Hematopoietic multipotent progenitor cell treated with erythropoietin and hydrocortisone succinate and interleukin-3 and kit ligand, for 4 days (in vitro differentiated cells): ENCODE measurements at regions not wholly inside any gene's neighbourhood (a gene's known extent, or its start where the extent isn't known, plus 50 kb on each side); places are given as distances from the start of the nearest gene placed in this dataset.

ENCODE experiments used
- DNase-seq: peaks from one replicate; pipeline ENCODE4 v3.0.0-alpha.2; 2015

DNA sequence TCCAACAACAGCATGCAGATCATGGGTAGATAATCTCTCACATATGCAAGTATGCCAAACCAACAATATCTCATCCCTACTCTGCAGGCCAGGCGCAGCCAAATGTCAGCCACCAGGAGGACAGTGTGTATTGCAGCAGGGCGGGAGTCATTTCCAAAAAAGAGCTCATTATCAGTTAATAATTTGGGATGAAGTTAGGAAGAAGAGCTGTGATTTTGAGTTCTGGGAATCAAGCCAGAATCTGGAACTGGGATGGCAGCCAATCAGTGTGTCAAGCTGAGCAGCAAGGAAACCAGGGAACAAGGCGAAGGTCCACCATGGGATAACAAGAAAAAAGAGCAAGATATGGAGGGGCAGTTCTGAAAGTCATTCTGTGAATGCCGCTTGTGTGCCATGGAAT is 88.2 kb upstream of the CAMK2D start:
- DNase-seq: no peak

DNA sequence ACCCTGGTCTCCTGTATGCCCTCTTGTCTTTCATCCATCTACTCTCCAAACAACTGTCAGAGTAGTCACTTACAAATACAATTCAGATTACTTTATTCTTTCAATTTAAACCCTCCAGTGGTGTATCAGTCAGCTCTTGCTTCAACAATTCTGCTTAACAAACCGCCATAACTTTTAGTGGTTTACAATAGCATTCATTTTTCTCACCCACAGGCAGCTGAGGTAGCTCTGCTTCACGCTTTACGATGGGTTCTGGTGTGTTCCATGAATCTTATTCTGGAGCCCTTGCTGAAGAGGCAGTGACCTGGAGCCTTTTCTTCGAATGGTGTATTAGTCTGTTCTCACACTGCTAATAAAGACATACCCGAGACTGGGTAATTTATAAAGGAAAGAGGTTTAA is 86.2 kb upstream of the CAMK2D start:
- DNase-seq: no peak

DNA sequence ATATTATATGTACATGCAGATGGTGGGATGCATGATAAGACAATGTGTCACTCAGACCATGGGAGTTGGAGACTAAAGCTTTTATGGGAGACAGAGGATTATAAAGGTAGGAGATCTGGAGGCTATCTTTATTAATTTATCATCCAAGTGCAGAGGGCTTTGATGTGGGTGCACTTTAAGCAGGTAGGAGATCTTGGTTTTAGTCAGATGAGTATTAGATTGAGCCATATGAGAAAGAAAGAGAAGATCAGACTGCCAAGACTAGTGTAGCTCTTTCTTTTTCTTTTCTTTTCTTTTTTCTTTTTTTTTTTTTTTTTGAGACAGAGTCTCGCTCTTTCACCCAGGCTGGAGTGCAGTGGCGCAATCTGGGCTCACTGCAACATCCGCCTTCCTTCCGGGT is 84.9 kb upstream of the CAMK2D start:
- no peak for DNase-seq

DNA sequence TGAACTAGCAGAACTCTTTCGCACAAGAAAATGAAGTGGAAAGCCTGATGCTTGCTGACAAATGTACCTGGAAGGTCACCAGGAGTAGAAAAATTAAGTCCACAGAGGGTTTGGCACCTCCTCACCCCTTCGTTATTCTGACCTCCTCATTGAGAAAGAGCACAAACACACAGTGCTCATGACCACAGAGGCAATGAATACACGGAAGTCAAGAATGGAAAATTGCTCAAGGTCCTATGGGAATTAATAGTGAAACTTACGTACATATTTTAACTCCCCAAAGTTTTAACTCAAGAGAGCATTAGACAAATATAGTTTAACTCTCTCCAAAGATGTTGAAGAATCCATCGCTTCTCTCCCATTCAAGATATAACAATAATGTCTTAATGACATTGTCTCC is 83.6 kb upstream of the CAMK2D start:
- DNase-seq: no peak

DNA sequence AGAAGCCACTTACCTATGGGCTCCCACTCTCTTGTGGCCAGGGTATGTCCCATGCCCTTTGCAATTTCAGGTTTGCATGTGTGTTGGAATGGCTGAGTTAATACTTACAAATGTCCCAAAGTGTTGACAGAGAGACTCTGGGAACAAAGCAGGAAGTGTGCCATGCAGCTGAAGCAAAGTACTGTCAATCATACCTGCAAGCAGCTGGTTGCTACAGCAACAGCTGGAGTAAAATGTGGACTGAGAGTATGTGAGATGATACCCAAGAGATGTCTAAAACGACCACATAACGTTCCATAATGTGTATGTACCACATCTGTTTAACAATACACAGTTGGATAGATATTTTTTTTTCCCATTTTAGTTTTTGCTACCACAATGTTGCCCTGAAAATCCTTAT is 82.8 kb upstream of the CAMK2D start:
- DNase-seq: no peak

DNA sequence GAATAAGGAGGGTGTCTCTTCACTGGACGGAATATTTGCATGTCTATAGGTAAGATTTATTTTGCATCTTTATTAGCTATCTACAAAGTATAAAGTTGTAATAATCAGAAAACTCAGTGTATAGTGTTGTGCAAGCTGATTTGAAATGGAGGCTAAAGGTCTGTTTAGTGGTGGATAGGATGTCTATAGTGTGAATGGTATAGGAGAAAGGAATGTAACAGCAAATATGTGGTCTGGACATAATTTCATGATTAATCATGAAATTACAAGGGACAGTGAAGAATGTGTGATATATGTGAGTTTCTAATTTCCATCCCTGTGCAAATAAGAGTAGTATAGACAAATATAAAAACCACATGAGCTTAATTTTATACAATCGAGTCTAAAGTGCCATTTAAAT is 79.3 kb upstream of the CAMK2D start:
- no peak for DNase-seq

DNA sequence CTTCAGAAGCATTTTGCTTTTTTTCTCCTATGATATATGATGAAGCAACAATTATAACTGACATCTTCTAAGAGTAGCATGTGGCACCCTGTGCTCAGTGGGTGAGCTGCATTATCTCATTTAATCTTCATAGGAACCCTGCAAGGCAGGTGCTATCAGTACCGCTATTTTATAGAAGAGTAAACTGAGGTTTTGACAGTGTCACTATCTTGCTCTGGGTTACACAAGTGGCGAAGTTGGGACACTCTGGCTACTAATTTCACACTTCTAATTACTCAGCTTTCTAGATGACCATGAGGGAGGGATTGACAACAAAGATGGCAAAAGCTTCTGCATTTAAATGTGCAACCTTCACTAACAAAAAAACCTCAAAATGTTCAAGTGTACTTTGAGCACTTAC is 76.9 kb upstream of the CAMK2D start:
- peak; percentile 7 for DNase-seq

DNA sequence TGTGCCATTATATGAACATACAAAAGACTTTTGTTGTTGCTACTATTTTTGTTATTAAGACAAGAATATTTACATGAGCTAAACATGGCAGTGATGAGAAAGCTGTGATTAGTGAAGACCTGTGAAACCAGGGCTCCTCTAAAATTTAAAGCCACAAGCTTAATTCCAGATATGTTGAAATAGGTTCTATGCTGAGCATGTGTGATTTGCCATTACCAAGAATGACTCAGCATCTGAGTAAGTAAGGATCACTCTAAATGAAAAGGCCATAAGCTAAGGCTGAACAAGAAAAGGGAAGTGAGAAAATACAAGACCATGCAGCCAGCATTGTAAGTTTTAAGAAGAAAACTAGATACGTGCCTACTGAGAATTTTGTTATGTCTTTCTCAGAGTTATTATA is 75.9 kb upstream of the CAMK2D start:
- DNase-seq: peak; percentile 89

DNA sequence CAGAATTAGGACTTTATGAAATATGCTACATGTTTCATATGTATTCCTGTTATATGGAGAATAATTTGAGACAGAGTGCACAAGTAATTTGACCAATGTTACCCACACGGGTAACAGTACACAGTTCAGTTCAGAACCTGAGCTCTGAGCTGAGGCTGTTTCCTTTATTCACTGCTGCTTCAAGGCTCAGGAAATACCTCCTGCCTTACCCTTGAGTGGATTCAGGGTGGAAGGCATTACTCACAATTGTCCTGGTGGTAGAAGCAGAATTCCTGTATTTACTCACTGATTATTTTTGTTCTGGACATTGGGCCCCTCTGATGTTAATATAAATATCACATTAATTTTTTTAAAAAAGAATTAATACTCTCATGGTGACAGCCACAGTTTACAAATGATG is 73.5 kb upstream of the CAMK2D start:
- DNase-seq: no peak

DNA sequence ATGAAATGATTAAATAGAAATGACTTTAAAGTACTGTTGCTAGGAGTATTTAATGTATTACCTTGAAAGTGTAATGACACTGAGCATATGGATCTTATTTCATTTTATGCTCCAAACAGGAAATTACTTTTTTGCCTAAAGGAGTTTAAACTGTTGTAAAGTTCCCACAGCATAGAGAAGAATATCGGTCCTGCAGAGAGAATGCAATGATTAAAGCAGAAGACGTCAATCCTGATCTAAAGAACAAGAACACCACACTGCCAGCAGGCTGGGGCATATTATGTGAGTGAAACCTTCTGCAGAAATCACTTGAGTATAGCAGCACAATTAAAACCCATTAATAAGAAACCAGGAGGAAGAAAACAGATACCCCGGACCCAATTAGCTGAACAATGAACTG is 72.8 kb upstream of the CAMK2D start:
- DNase-seq: no peak

DNA sequence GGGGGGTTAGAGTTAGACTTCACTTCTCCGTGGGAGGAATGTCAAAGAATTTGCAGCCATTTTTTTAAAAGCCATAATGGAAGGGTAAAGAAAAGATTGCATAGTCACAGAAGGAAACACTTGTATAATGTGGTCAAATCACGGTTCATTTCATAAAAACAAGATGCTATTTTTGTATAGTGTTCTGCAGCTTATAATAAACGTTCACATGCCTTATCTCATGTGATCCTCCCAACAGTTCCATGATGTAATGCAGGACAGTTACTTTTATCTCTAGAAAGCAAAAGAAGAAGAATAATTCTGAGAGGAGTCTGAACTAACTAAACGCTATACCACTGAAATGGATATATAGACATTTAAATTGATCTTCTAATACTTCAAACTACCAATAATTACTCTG is 71.3 kb upstream of the CAMK2D start:
- DNase-seq: peak; percentile 40

DNA sequence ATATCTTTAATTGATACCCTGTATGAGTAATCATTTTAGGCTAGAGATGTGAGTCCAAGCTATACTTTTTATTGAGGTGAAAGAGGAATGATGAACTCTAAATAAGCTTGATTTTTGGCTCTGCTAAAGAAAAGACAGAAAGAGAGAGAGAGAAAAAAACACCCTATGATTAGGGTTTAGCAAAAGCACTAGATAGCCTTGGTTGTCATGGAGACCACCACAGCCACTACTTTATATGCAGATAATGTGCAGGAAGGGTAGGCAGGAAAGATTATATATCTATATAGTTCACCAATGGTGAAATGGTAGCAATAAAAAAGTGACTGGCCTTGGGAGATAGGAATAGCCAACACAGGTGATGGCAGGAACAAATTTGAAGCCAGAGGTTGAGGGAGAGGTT is 69.9 kb upstream of the CAMK2D start:
- DNase-seq: peak; percentile 81

DNA sequence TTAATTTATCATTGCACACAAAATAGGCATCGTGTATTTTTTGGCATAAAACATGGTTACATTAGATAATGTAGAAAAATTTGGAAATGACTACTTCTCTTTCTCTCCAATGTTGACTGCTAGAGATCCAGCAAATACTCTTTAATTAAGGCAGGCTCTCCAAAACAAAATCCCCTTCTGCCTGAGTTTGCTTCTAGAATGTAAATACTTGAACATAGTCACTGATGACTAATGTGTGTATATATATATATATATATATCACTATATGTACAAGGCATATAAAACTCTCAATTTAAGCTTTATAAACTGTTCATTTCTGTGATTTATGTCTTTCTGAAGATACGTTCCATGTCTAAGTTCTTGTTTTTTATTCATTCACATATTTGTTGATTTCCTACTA is 67.2 kb upstream of the CAMK2D start:
- no peak for DNase-seq

DNA sequence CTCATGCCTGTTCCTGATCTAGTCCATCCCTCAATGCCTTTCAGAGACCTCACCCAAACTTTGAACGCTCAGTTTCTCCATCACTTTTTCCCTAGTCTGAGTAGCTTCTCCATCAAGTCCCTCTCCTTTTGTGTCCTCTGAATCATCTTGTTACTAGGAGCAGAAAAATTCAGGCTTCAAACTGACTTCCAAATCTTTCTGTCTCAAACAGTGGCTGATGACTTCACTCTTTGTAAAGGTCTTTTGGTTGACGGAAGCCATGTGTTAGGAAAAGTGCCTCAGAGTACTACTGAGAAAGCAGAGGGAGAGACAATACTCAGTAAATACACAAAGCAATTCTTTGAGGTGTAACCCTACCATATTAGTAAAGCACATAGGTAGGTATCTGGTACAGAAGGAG is 65.7 kb upstream of the CAMK2D start:
- DNase-seq: no peak

DNA sequence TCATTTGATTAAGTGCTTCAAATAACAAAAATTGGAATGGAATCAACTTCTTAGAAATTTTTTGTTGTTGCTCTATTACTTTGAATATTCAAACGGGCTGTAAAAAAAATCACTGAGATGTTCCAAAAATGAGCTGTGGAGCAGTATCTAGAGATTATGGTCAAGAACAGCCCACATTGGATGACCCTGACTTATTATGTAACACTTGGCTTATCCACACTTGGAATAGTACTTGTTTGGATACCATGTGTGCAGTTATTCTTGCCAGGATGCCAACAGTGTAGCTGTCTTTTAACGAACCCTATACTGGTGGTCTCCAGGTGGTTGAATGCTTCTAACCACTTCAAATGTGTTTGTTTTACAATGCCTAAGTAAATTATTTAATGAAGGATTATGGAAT is 64.9 kb upstream of the CAMK2D start:
- no peak for DNase-seq

DNA sequence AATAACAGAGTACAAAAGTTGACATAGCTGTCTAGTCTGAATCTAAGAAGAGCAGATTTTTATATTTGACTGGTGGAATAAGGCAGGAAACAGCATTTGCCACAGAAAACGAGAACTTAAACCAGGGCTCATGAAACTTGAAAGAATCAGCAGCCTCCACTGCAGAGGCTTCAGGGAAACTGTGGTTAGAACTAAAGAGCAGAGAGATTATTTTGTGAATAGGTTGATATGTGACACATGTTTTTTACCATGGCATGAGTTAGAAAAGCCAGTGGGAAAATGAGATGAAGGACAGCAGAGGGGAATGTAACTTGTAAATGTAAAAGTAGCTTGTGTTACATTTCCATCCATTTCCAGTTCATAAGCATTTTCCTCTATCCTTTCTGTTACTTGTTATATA is 63.7 kb upstream of the CAMK2D start:
- DNase-seq: peak; percentile 74

DNA sequence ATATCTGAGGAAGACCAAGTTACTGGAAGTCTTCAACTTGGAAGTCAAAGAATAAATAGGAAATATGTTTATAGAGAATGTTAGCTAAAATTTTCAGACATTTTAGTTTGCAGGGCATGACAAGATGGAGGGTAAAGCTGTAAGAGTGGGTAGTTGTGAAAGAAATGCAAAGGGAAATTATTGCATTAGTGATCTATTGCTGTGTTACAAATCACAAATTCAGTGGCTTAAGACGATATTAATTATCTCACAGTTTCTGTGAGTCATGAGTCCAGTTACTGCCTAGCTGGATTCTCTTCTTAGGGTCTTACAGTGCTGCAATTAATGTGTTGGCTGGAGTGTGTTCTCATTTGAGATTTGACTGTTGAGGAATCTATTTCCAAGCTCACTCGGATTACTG is 62.9 kb upstream of the CAMK2D start:
- DNase-seq: no peak

DNA sequence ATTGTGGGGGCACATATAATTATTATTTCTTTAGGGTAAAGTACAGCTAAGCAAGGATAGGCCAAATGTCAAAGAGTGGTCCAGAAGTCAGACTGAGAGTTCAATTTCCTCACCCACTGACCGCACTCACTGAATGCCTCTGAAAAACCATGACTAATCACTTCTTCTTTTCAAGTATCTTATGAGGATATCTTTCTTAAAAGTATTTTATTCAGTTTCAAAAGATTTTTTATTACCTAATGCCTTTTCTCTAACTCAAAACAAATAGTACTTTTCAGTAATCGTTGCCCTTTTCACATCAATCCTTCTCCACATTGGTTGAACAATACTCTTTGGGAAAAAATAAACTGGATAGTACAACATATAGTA is 61.7 kb upstream of the CAMK2D start:
- DNase-seq: peak; percentile 64

DNA sequence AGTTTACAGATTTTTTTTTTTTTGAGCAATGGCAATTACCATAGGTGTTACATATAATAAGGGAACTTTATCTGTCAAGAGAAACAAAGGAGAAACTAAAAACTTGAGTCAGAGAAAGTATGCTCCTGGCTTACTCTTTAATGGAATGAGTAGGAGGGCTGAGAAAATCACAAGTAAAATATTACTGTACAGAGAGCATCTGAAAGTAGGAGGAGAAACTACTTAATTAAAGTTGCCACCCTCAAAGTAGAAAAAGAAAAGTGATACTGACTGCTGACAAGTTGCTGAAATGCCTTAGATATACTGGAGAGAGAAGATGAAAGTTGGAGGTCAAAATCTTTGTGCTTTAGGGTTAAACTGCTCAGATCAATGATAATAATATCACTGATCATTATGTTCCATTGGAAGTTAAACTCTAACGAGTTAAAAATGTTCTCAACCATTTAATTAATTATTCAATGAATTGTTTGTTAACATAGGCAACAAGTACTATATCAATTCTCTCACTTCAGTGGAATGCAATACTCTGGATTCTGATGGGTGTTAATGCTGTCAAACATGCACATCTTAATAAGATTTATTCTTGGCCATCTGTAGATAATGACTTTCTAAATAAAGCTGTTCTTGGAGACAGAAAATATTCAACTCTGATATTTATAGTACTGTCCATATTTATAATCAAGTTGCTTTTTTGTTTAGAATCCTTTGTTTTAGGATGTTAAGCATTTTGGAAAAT is 61.2 kb upstream of the CAMK2D start:
- DNase-seq: no peak

DNA sequence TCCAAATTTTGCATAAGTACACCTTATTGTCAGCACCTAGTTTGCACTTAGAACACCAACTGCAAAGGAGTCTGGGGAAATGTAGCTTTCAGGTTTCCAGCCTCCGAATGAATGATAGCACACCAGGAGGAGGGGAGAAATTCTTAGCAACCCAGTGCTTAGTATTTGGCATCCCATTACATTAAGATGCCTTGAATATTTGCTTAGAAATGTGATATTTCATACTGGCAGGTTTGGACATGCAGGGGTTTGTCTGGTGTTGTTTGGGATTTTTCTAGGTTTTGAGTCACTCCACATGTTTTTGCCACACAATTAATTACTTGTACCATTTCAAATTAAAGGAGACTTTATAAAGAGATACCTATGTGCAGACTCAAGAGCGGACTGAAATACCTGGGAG is 60.3 kb upstream of the CAMK2D start:
- no peak for DNase-seq

DNA sequence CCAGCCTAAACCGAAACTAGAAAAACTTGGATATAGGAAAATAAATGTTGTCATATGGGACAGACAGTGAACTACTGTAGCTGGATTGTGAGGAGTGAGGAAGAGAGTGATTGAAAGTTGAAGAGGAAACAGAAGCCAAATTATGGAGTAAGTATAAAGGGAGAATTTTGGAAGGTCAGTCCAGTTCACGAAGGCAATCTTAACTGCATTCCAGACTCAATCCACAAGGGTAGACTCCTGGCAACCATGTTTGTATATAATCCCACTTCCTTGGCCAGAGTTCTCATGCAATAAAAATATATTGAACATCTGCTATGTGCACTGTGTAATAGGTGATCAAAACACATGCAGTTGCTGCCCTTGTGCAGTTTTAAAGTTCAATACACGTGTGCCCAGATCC is 58.6 kb upstream of the CAMK2D start:
- DNase-seq: no peak

DNA sequence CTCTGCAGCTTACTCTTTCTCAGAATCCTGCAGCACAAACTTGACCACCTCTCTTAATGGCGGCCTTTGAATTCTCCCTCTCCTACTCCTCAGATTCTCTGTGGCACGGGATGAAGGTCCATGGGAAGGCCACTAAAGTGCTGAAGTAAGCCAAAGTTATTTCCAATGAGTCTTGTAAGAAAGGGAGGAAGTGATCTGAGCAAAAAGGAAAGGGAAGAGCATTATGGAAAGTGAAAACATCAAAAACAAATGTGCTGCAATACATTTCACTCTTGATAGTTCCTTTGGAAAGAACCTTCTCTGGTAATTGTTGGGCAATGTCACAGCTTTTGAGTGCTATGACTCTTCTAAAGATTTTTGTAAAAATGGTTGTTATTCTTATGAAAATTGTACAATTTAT is 54.3 kb upstream of the CAMK2D start:
- no peak for DNase-seq

DNA sequence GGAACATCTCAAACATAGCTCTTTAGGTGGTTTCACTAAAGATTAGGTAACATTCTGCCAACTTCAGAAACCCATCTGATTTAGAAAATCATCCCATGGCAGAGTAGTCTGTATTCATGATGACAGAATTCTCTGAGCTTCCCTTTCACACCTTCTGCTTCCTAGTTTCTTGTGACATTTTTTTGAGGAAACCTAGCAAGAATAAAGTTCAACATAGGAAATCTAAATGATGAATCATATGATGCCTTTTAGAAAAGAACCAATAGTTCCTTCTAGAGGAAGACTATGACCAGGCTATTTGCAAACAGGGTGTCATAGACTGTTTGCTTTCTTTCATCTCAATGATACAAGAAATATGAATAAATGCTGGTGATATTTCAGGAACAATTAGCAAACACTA is 49.8 kb upstream of the CAMK2D start:
- DNase-seq: no peak
